AG04450 (cell line): ENCODE measurements at regions not wholly inside any gene's neighbourhood (a gene's known extent, or its start where the extent isn't known, plus 50 kb on each side); places are given as distances from the start of the nearest gene placed in this dataset.

Experiments
- CTCF ChIA-PET: fragments of 300-600, 350-600 bp; formaldehyde crosslinking; extraction: SDS; loops from one replicate; lab custom pipeline; 2022; ENCODE audit warnings: antibody characterized with exemption, inconsistent platforms; lab: Charles Lee
- POLR2A ChIA-PET: fragments of 350-600 bp; formaldehyde crosslinking; extraction: SDS; loops from one replicate; lab custom pipeline; 2021; ENCODE audit warnings: antibody characterized with exemption, inconsistent platforms; lab: Yijun Ruan, JAX
- DNase-seq: peaks from one replicate; pipeline ENCODE4 v3.0.0-alpha.2; 2011; ENCODE audit warnings: low read depth, low spot score
- H3K27ac ChIP-seq: one replicate; pipeline ENCODE4 v1.5.1; 2012; ENCODE audit warnings: low read depth, low read length, control low read depth
- H3K27me3 ChIP-seq: one replicate; pipeline ENCODE4 v1.6.0; 2012; ENCODE audit warnings: low read length; ENCODE audit not compliant: control insufficient read depth, insufficient read depth
- H3K4me3 ChIP-seq: 2 replicates; pipeline ENCODE4 v1.5.1; 2011; ENCODE audit warnings: mild to moderate bottlenecking, low read depth, low read length, control low read depth
- H3K9me3 ChIP-seq: 2 replicates; pipeline ENCODE4 v1.5.1; 2012; ENCODE audit warnings: low read length; ENCODE audit not compliant: control insufficient read depth, insufficient read depth
- CTCF ChIP-seq: IDR thresholded peaks from 2 replicates; pipeline ENCODE4 v1.5.1; 2011; ENCODE audit warnings: low read depth, low read length, control low read depth, inconsistent platforms

GRCh38 chr4:149095001-149095400 is 652.8 kb upstream of the NR3C2 start:
- DNase-seq = no peak
- Histone ChIP-seq H3K27me3 (no peaks in the 10 kb centered on the region), H3K9me3 (peaks cover 6% of the 10 kb centered on the region; the same call in 1 of the 2 replicates), H3K4me3 (no peak overlapping the region), H3K27ac (no peak overlapping the region)
- POLR2A ChIA-PET = no interaction called here
- CTCF ChIA-PET = no interaction called here
- no peak for TF ChIP-seq CTCF

GRCh38 chr4:149084144-149084543 is 641.9 kb upstream of the NR3C2 start:
- no peaks in the 10 kb centered on the region for H3K9me3 ChIP-seq
- no peaks in the 10 kb centered on the region for H3K27me3 ChIP-seq
- TF ChIP-seq CTCF = no peak
- POLR2A ChIA-PET = no interaction called here
- no peak overlapping the region for H3K27ac ChIP-seq
- CTCF ChIA-PET = no interaction called here
- no peak for DNase-seq
- no peak overlapping the region for H3K4me3 ChIP-seq

DNA sequence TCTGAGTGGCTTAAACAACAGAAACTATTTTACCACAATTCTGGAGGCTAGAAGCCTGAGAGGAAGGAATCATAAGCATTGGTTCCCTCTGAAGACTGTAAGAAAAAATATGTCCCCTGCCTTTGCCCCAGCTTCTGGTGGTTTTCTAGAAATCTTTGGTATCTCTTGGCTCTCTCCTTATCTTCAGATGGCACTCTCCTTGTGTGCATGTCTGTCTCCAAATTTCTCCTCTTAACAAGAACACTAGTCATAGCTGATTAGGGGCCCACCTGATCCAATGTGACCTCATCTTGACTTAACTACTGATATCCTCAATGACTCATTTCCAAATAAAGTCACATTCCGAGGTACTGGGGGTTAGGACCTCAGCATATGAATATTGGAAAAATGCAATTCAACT is 635.0 kb upstream of the NR3C2 start:
- ChIA-PET POLR2A (no interaction called here), CTCF (no interaction called here)
- DNase-seq = no peak

DNA sequence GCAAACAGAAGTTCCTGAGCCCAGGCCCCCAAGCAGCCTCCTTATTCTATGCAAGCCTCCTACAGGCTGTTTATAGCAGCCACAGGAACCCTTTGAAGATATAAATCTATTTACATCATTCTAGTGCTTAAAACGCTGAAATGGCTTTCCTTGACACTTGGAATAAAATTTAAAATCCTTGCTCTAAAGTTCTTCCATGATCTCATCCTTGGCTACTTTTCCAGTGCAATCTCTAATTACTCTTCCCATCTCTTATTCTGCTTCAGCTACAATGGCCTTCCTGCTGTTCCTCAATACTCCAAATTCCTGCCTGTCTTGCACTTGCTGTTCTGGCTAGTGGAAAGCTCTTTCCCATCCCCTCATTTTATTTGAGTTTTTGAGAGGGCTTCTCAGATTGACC is 634.2 kb upstream of the NR3C2 start:
- no peak for TF ChIP-seq CTCF
- no peaks in the 10 kb centered on the region for H3K9me3 ChIP-seq
- POLR2A ChIA-PET = no interaction called here
- no peak overlapping the region for H3K4me3 ChIP-seq
- CTCF ChIA-PET = no interaction called here
- no peaks in the 10 kb centered on the region for H3K27me3 ChIP-seq
- no peak for DNase-seq
- no peak overlapping the region for H3K27ac ChIP-seq

More for the DNA sequence above, 635.0 kb upstream of the NR3C2 start:
- no peaks in the 10 kb centered on the region for H3K9me3 ChIP-seq
- H3K27me3 ChIP-seq = no peaks in the 10 kb centered on the region
- no peak overlapping the region for H3K27ac ChIP-seq
- TF ChIP-seq CTCF = no peak
- H3K4me3 ChIP-seq = no peak overlapping the region

DNA sequence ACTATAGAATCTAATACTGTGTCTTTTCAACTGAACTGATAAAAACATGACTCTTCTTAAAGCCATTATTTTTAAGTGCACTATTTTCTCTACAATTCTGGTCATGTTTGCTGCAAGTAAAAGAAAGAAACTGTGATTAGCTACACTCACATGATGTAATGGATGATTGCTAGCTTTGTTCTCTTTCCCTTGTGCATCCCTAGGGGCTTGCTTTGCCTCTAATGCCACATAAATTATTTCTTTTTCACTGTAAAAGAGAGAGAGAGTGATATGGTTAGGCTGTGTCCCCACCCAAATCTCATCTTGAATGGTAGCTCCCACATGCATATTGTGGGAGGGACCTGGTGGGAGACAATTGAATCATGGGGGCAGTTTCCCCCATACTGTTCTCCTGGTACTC is 630.2 kb upstream of the NR3C2 start:
- no peak for DNase-seq
- Histone ChIP-seq H3K9me3 (no peaks in the 10 kb centered on the region), H3K27ac (no peak overlapping the region), H3K27me3 (no peaks in the 10 kb centered on the region), H3K4me3 (no peak overlapping the region)
- POLR2A ChIA-PET = no interaction called here
- CTCF ChIA-PET = no interaction called here
- no peak for TF ChIP-seq CTCF
